Spleen (tissue), 11 donors: ENCODE measurements at regions not wholly inside any gene's neighbourhood (a gene's known extent, or its start where the extent isn't known, plus 50 kb on each side); places are given as distances from the start of the nearest gene placed in this dataset.

Source experiments
- DNase-seq: peaks from one replicate; pipeline ENCODE4 v3.0.0-alpha.2; 2020
- H3K27ac ChIP-seq, 8 donors: fragments of 200-600 bp; sonication (generic) in 7 of 8; 1 replicate in 4 of 8; 2 replicates in 4 of 8; pipeline versions ENCODE4 v1.5.0 to v1.8.0; 2016 to 2021; ENCODE audit warnings: inconsistent platforms in 4 of 8, mild to moderate bottlenecking in 4 of 8, moderate library complexity in 1 of 8
- H3K27me3 ChIP-seq, 7 donors: fragments of 200-600 bp; sonication (generic) in 6 of 7; replicated peaks in 1 of 7; 1 replicate in 4 of 7; 2 replicates in 3 of 7; pipeline versions ENCODE4 v1.5.0 to v1.8.0; 2016 to 2021; ENCODE audit warnings: inconsistent platforms in 3 of 7, mild to moderate bottlenecking in 1 of 7
- H3K36me3 ChIP-seq, 6 donors: fragments of 200-600 bp; sonication (generic) in 5 of 6; 1 replicate in 4 of 6; 2 replicates in 2 of 6; pipeline versions ENCODE4 v1.5.0 to v1.8.0; 2016 to 2021; ENCODE audit warnings: inconsistent platforms in 2 of 6
- H3K4me1 ChIP-seq, 6 donors: fragments of 200-600 bp; sonication (generic) in 5 of 6; 1 replicate in 3 of 6; 2 replicates in 3 of 6; pipeline versions ENCODE4 v1.5.0 to v1.8.0; 2016 to 2021; ENCODE audit warnings: inconsistent platforms in 3 of 6
- H3K4me3 ChIP-seq, 8 donors: fragments of 200-600 bp; sonication (generic) in 7 of 8; 1 replicate in 4 of 8; 2 replicates in 4 of 8; pipeline versions ENCODE4 v1.5.0 to v1.8.0; 2016 to 2021; ENCODE audit warnings: inconsistent platforms in 4 of 8, mild to moderate bottlenecking in 4 of 8, moderate library complexity in 2 of 8
- H3K9me3 ChIP-seq, 8 donors: fragments of 200-600 bp; sonication (generic) in 7 of 8; 1 replicate in 4 of 8; 2 replicates in 4 of 8; pipeline versions ENCODE4 v1.5.0 to v1.8.0; 2016 to 2021; ENCODE audit warnings: inconsistent platforms in 4 of 8
- CTCF ChIP-seq, 11 experiments: fragments of 200-600 bp in 7 of 11; fragments of 450-650 bp in 4 of 11; sonication (generic) in 4 of 11; IDR thresholded peaks in 8 of 11; conservative IDR thresholded peaks in 3 of 11; 1 replicate in 7 of 11; 2 replicates in 4 of 11; pipeline versions ENCODE4 v1.4.0 to v1.8.0; 2016 to 2021; ENCODE audit warnings: antibody characterized with exemption in 11 of 11, inconsistent platforms in 4 of 11, mild to moderate bottlenecking in 1 of 11
- POLR2A ChIP-seq, 3 donors: fragments of 450-650 bp; IDR thresholded peaks; one replicate each; pipeline ENCODE4 v1.5.1; 2017; ENCODE audit warnings: antibody characterized with exemption in 3 of 3, mild to moderate bottlenecking in 1 of 3
- POLR2AphosphoS5 ChIP-seq, 3 donors: sonication (generic); formaldehyde crosslinking; IDR thresholded peaks; one replicate each; pipeline ENCODE4 v1.5.1; 2017; ENCODE audit warnings: antibody characterized with exemption in 3 of 3
- WGBS, 5 donors: extraction: QIAGEN DNeasy Blood & Tissue Kit in 3 of 5; methylation state at CpG; one replicate each; pipeline versions ENCODE4 v1.1.5 to v1.1.7; 2013 to 2018; 5-methylcytosine and 5-hydroxymethylcytosine counted together
- intact Hi-C: fragments of 100-400 bp; cut with DNase I; formaldehyde crosslinking; loops from one replicate; pipeline ENCODE4 v1.15.0; 2023; ENCODE audit warnings: low total_unique reads
- donor health status: healthy with polysubstance abuse.
- donor health status: DM: no; HTN: no; CAD: no; lungs with moderate emphysema.
- donor health status: DM: no; HTN: no; CAD: no.
- donor health status: Bipolar disorder and iron deficiency.
- donor health status: healthy.
- donor health status: DM: no; HTN: no; CAD: no.
- donor health status: DM: yes; HTN: yes; CAD: no.

GRCh38 chr6:1135726-1136414 is 176.0 kb upstream of the FOXQ1 start:
- DNase-seq = no peak
- Histone ChIP-seq H3K27me3 (peaks cover 0 to 9% (median 0%) of the 10 kb centered on the region in 7 donors), H3K4me1 (no peaks in the 10 kb centered on the region), H3K27ac (no peak overlapping the region), H3K9me3 (peaks cover 0 to 10% (median 5%) of the 10 kb centered on the region in 8 donors), H3K4me3 (no peak overlapping the region), H3K36me3 (no peaks in the 10 kb centered on the region)
- intact Hi-C loops = no loop called here
- WGBS, 5 donors = 76 to 82% (median 81%) methylated on average over 7 of the region's 7 CpGs
- TF ChIP-seq POLR2AphosphoS5 (IDR thresholded peaks at IDR 0.05) = no peak
- TF ChIP-seq POLR2A (IDR thresholded peaks at IDR 0.05) = no peak
- no peak for TF ChIP-seq CTCF (IDR thresholded peaks at IDR 0.05 in 8 of 11, conservative IDR thresholded peaks at IDR 0.05 in 3 of 11)

DNA sequence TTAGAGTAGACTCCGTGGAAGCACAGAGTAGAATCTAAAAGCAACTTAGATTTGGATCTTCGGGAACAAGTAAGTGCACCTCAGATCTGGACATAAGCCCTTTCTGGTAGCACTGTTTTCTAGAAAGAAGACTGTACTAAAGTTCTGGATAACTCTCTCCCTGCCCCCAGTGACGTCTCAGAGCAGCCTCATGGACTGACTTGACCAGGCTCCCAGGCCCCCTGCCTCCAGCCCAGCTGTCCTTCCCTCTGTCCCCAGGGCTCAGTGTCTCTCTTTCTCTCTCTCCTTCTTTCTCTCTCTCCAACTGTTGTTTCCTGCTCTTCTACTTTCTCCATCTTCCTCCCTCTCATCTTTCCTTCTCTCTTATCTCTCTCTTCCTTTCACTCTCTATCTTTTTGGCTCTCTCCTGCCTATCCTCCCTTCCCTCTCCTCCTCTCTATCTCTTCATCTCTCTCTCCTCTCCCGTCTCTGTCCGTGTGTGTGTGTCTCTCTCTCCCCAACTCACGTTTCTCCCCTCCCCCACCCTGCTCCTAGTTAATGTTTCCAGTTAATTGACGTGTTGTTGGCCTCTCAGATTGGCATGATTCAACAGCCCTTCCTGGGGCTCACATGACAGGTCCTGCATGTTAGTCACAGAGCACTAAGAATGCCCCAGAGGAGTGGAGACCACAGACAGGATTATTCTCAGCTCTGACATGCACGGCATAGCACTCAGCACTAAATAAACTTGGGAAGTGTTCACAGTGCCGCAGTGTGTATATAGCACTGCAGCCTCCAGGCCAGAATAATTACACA is 180.4 kb upstream of the FOXQ1 start:
- H3K4me1 ChIP-seq = no peaks in the 10 kb centered on the region
- no peak for TF ChIP-seq POLR2A (IDR thresholded peaks at IDR 0.05)
- TF ChIP-seq CTCF (IDR thresholded peaks at IDR 0.05 in 8 of 11, conservative IDR thresholded peaks at IDR 0.05 in 3 of 11) = no peak
- no peak for TF ChIP-seq POLR2AphosphoS5 (IDR thresholded peaks at IDR 0.05)
- H3K36me3 ChIP-seq = no peaks in the 10 kb centered on the region
- intact Hi-C loops = no loop called here
- H3K27ac ChIP-seq = no peak overlapping the region
- no peak overlapping the region for H3K4me3 ChIP-seq
- DNase-seq = no peak
- peaks cover 0 to 9% (median 0%) of the 10 kb centered on the region in 7 donors for H3K27me3 ChIP-seq
- 56 to 73% (median 68%) methylated on average over 9 of the region's 9 CpGs for WGBS, 5 donors
- H3K9me3 ChIP-seq = no peaks in the 10 kb centered on the region

DNA sequence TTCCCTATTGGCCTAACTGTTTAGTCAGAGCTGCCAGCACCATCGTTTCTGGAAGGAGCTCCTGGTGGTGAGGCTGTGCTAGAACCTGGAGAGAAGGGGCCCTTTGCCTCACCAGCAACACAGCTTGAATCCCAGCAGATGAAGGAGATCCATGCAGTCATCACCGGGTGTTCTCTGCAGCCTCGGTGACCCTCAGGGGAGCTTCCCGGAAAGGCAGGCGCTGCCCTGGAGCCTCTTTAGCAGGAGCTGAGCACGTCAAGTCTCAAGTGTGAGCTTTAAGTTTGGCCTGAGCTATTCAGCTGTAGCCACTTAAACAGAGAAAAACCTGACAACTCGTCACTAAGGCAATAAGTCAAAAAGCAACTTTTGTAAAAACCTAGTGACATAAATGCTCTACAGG is 181.2 kb upstream of the FOXQ1 start:
- intact Hi-C loops = no loop called here
- WGBS, 5 donors = 74 to 83% (median 76%) methylated on average over 6 to 7 of the region's 7 CpGs

GRCh38 chr6:1129131-1129530 is 182.8 kb upstream of the FOXQ1 start:
- Histone ChIP-seq H3K4me3 (no peak overlapping the region), H3K36me3 (no peaks in the 10 kb centered on the region), H3K4me1 (no peaks in the 10 kb centered on the region), H3K27me3 (peaks cover 0 to 3% (median 0%) of the 10 kb centered on the region in 7 donors), H3K27ac (no peak overlapping the region), H3K9me3 (no peaks in the 10 kb centered on the region)
- intact Hi-C loops = no loop called here
- 71 to 82% (median 81%) methylated on average over 8 of the region's 8 CpGs for WGBS, 5 donors
- TF ChIP-seq POLR2AphosphoS5 (IDR thresholded peaks at IDR 0.05) (no peak), POLR2A (IDR thresholded peaks at IDR 0.05) (no peak), CTCF (IDR thresholded peaks at IDR 0.05 in 8 of 11, conservative IDR thresholded peaks at IDR 0.05 in 3 of 11) (no peak)
- no peak for DNase-seq

More for the DNA sequence above, 181.2 kb upstream of the FOXQ1 start:
- Histone ChIP-seq H3K9me3 (no peaks in the 10 kb centered on the region), H3K4me3 (no peak overlapping the region), H3K36me3 (no peaks in the 10 kb centered on the region), H3K27ac (no peak overlapping the region), H3K4me1 (no peaks in the 10 kb centered on the region), H3K27me3 (peaks cover 0 to 9% (median 0%) of the 10 kb centered on the region in 7 donors)
- TF ChIP-seq POLR2AphosphoS5 (IDR thresholded peaks at IDR 0.05) (no peak), POLR2A (IDR thresholded peaks at IDR 0.05) (no peak)
- DNase-seq = no peak
